NB4 (cell line): ENCODE measurements at regions not wholly inside any gene's neighbourhood (a gene's known extent, or its start where the extent isn't known, plus 50 kb on each side); places are given as distances from the start of the nearest gene placed in this dataset.

Experiments
- DNase-seq: peaks from one replicate; pipeline ENCODE4 v3.0.0; 2010; ENCODE audit warnings: low read depth
- H3K4me3 ChIP-seq: one replicate; pipeline ENCODE4 v1.5.1; 2011; ENCODE audit warnings: mild to moderate bottlenecking, low read depth, low read length, moderate library complexity
- MYC ChIP-seq: IDR thresholded peaks from 2 replicates; pipeline ENCODE4 v1.6.1; 2011; ENCODE audit warnings: low read depth, low read length
- POLR2A ChIP-seq: IDR thresholded peaks from 2 replicates; pipeline ENCODE4 v1.6.1; 2011; ENCODE audit warnings: mild to moderate bottlenecking; ENCODE audit not compliant: insufficient read length; ENCODE audit errors: extremely low read depth
- TF ChIP-seq, protein P1 (sequence below): IDR thresholded peaks from 2 replicates; pipeline ENCODE4 v1.6.1; 2011; ENCODE audit warnings: low read depth, low read length
- TF ChIP-seq, protein P2 (sequence below): IDR thresholded peaks from one replicate; pipeline ENCODE4 v1.5.1; 2012; ENCODE audit warnings: low read depth, low read length

GRCh38 chr9:13902286-13903066, 411.5 kb downstream of the NFIB start:
- TF ChIP-seq, protein P1, sequence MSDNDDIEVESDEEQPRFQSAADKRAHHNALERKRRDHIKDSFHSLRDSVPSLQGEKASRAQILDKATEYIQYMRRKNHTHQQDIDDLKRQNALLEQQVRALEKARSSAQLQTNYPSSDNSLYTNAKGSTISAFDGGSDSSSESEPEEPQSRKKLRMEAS = no peak
- TF ChIP-seq MYC = no peak
- TF ChIP-seq POLR2A = no peak
- TF ChIP-seq, protein P2, sequence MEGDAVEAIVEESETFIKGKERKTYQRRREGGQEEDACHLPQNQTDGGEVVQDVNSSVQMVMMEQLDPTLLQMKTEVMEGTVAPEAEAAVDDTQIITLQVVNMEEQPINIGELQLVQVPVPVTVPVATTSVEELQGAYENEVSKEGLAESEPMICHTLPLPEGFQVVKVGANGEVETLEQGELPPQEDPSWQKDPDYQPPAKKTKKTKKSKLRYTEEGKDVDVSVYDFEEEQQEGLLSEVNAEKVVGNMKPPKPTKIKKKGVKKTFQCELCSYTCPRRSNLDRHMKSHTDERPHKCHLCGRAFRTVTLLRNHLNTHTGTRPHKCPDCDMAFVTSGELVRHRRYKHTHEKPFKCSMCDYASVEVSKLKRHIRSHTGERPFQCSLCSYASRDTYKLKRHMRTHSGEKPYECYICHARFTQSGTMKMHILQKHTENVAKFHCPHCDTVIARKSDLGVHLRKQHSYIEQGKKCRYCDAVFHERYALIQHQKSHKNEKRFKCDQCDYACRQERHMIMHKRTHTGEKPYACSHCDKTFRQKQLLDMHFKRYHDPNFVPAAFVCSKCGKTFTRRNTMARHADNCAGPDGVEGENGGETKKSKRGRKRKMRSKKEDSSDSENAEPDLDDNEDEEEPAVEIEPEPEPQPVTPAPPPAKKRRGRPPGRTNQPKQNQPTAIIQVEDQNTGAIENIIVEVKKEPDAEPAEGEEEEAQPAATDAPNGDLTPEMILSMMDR = no peak
- H3K4me3 ChIP-seq = no peak overlapping the region
- no peak for DNase-seq

GRCh38 chr9:13901176-13901575, 412.8 kb downstream of the NFIB start:
- TF ChIP-seq POLR2A = no peak
- TF ChIP-seq, protein P1 = no peak
- TF ChIP-seq MYC = no peak
- TF ChIP-seq, protein P2 = no peak
- H3K4me3 ChIP-seq = no peak overlapping the region
- DNase-seq = no peak

DNA sequence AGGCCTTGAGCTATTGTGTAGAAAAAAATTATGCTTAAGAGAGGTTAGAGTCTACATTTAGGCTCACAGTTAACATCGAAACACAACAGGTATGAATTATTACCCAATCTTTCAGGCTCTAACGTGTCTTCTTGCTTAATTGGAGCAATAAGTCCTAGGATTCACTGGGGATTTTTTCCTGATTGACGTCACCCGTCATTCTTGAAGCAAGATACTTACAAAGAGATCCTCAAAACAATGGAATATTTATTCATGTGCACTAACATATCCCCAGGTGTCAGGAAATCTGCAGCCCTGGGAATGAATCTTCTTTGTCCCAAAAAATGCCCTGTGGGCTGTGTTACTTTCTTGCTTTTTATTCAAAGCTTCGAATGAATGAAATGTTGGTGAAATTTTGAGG, 413.5 kb downstream of the NFIB start:
- no peak for TF ChIP-seq POLR2A
- TF ChIP-seq MYC = no peak
- TF ChIP-seq, protein P2 = no peak
- TF ChIP-seq, protein P1 = no peak
- H3K4me3 ChIP-seq = no peak overlapping the region
- DNase-seq = no peak

- DNase-seq = no peak
- no peak overlapping the region for H3K4me3 ChIP-seq
- TF ChIP-seq, protein P1 = no peak
- TF ChIP-seq POLR2A = no peak
- no peak for TF ChIP-seq MYC
- TF ChIP-seq, protein P2 = no peak
Measured at GRCh38 chr9:13899924-13900323, 414.0 kb downstream of the NFIB start.

GRCh38 chr9:13898957-13899356, 415.0 kb downstream of the NFIB start:
- H3K4me3 ChIP-seq = no peak overlapping the region
- DNase-seq = no peak
- TF ChIP-seq POLR2A = no peak
- TF ChIP-seq, protein P2 = no peak
- TF ChIP-seq, protein P1 = no peak
- no peak for TF ChIP-seq MYC
